GM23248 (cell line): ENCODE measurements at regions not wholly inside any gene's neighbourhood (a gene's known extent, or its start where the extent isn't known, plus 50 kb on each side); places are given as distances from the start of the nearest gene placed in this dataset.

Source experiments
- DNase-seq: peaks from one replicate; pipeline ENCODE4 v3.0.0-alpha.2; 2015
- H2AFZ ChIP-seq: fragments of 200-600 bp; sonication (generic); 2 replicates; pipeline ENCODE4 v1.6.1; 2016; ENCODE audit warnings: antibody characterized with exemption
- H3F3A ChIP-seq: fragments of 200-600 bp; sonication (generic); 2 replicates; pipeline ENCODE4 v1.6.1; 2016; ENCODE audit warnings: mild to moderate bottlenecking, antibody characterized with exemption, mixed run types; ENCODE audit not compliant: insufficient read depth
- H3K27ac ChIP-seq: fragments of 200-600 bp; sonication (generic); 2 replicates; pipeline ENCODE4 v1.5.1; 2016; ENCODE audit warnings: mild to moderate bottlenecking
- H3K27me3 ChIP-seq: fragments of 200-600 bp; sonication (generic); replicated peaks from 2 replicates; pipeline ENCODE4 v1.6.1; 2016; ENCODE audit warnings: mild to moderate bottlenecking; ENCODE audit not compliant: insufficient read depth
- H3K36me3 ChIP-seq: fragments of 200-600 bp; sonication (generic); 2 replicates; pipeline ENCODE4 v1.6.1; 2016; ENCODE audit warnings: low read depth, mild to moderate bottlenecking
- H3K4me1 ChIP-seq: fragments of 200-600 bp; sonication (generic); 2 replicates; pipeline ENCODE4 v1.6.1; 2016; ENCODE audit warnings: mild to moderate bottlenecking; ENCODE audit not compliant: insufficient read depth
- H3K4me2 ChIP-seq: fragments of 200-600 bp; sonication (generic); one replicate; pipeline ENCODE4 v1.6.1; 2016; ENCODE audit warnings: mild to moderate bottlenecking; ENCODE audit not compliant: unreplicated experiment
- H3K4me3 ChIP-seq: fragments of 200-600 bp; sonication (generic); 2 replicates; pipeline ENCODE4 v1.5.1; 2016; ENCODE audit warnings: mild to moderate bottlenecking
- H3K79me2 ChIP-seq: fragments of 200-600 bp; sonication (generic); 2 replicates; pipeline ENCODE4 v1.6.1; 2016; ENCODE audit warnings: mild to moderate bottlenecking; ENCODE audit not compliant: insufficient read depth
- H3K9ac ChIP-seq: fragments of 200-600 bp; sonication (generic); 2 replicates; pipeline ENCODE4 v1.6.1; 2016; ENCODE audit warnings: mild to moderate bottlenecking
- H3K9me2 ChIP-seq: fragments of 200-600 bp; sonication (generic); 2 replicates; pipeline ENCODE4 v1.6.1; 2016; ENCODE audit warnings: mixed run types, mild to moderate bottlenecking, moderate library complexity; ENCODE audit not compliant: insufficient read depth
- H3K9me3 ChIP-seq: fragments of 200-600 bp; sonication (generic); one replicate; pipeline ENCODE4 v1.6.1; 2017; ENCODE audit warnings: low read depth
- H4K20me1 ChIP-seq: fragments of 200-600 bp; sonication (generic); 2 replicates; pipeline ENCODE4 v1.6.0; 2016; ENCODE audit not compliant: insufficient read depth
- EZH2 ChIP-seq: fragments of 200-600 bp; sonication (generic); IDR thresholded peaks from 2 replicates; pipeline ENCODE4 v1.6.1; 2018; ENCODE audit warnings: antibody characterized with exemption, mild to moderate bottlenecking; ENCODE audit not compliant: insufficient read depth, poor library complexity, severe bottlenecking
- EZH2phosphoT487 ChIP-seq: fragments of 200-600 bp; sonication (generic); IDR thresholded peaks from 2 replicates; pipeline ENCODE4 v1.6.1; 2018; ENCODE audit warnings: antibody characterized with exemption, moderate library complexity, mild to moderate bottlenecking, low read depth; ENCODE audit not compliant: insufficient read depth
- WGBS, 2 experiments: methylation state at CpG; one replicate each; pipeline ENCODE4 v1.1.6; 2015 to 2017; ENCODE audit warnings: low lambda C conversion rate in 2 of 2, low coverage in 1 of 2; ENCODE audit errors: missing lambda C conversion rate in 2 of 2; 5-methylcytosine and 5-hydroxymethylcytosine counted together
- in situ Hi-C: fragments of 300-500 bp; cut with MboI; formaldehyde crosslinking; loops from 2 replicates; pipeline ENCODE4 v1.15.0; 2020

DNA sequence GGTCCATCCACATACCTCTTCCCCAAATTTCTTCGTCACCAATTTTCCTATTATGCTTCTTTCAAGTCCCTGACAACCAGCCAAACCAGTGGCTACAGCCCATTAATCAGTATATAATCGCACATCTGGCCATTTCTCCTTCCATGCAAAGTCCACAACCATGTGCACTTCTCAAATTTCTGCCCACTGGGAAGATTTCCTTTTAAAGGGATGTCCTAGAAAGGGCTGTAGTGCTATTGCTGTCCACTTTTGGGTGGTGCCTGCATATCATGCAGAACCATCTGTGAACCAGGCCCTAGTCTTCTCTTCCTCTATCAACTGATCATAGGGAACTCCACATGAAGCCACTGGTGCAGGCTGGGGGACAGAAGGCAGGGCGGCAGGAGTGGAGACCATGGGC, 55.2 kb upstream of the MID1IP1 start:
- 41 to 45% methylated on average over 3 of the region's 3 CpGs for WGBS, 2 experiments

DNA sequence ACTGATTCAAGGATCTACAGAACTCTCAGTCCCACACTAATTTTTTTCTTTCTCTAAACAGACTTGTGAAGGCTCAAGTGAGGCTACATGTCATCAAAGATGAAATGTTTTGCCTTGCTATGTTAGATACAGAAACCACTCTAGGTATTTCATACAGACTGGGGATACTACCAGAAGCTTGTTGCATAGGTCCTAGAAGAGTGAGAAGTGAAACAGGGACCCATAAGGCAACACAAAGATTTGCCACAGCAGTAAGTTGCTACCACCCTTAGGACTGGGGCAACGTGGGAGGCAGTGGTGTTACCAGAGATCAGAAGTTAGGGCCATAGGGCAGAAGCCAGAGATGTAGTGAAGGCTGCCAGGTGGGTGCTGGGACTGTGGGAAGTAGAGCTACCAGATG, 50.7 kb upstream of the MID1IP1 start:
- no peaks in the 10 kb centered on the region for H3K9me2 ChIP-seq
- H3K4me1 ChIP-seq: no peaks in the 10 kb centered on the region
- no peak overlapping the region for H3K4me2 ChIP-seq
- H2AFZ ChIP-seq: no peak overlapping the region
- no peak for TF ChIP-seq EZH2
- no peak for TF ChIP-seq EZH2phosphoT487
- H3K9ac ChIP-seq: no peak overlapping the region
- H3K27me3 ChIP-seq: no peaks in the 10 kb centered on the region
- H3K4me3 ChIP-seq: no peak overlapping the region
- DNase-seq: no peak
- H3K27ac ChIP-seq: no peak overlapping the region
- no peaks in the 10 kb centered on the region for H4K20me1 ChIP-seq
- no peaks in the 10 kb centered on the region for H3F3A ChIP-seq
- in situ Hi-C loops: loop anchor here (10.0 to 25.0 kb wide), 2 partner anchors 237 to 394 kb away; no protein-coding TSS in a partner anchor
- WGBS, 2 experiments: 0 to 13% methylated on average over 1 of the region's 1 CpG
- H3K36me3 ChIP-seq: no peaks in the 10 kb centered on the region
- H3K9me3 ChIP-seq: no peaks in the 10 kb centered on the region
- H3K79me2 ChIP-seq: no peaks in the 10 kb centered on the region

More for the DNA sequence above, 55.2 kb upstream of the MID1IP1 start:
- H3K79me2 ChIP-seq: no peaks in the 10 kb centered on the region
- no peaks in the 10 kb centered on the region for H3K4me1 ChIP-seq
- H3K27ac ChIP-seq: no peak overlapping the region
- no peak overlapping the region for H3K9ac ChIP-seq
- H3K27me3 ChIP-seq: no peaks in the 10 kb centered on the region
- no peaks in the 10 kb centered on the region for H3K9me3 ChIP-seq
- no peaks in the 10 kb centered on the region for H4K20me1 ChIP-seq
- H3K36me3 ChIP-seq: no peaks in the 10 kb centered on the region
- no peak overlapping the region for H2AFZ ChIP-seq
- no peak for DNase-seq
- no peak overlapping the region for H3K4me3 ChIP-seq
- TF ChIP-seq EZH2 (no peak), EZH2phosphoT487 (no peak)
- H3K9me2 ChIP-seq: no peaks in the 10 kb centered on the region
- in situ Hi-C loops: no loop called here
- H3F3A ChIP-seq: no peaks in the 10 kb centered on the region
- no peak overlapping the region for H3K4me2 ChIP-seq
